Neural progenitor cell (in vitro differentiated cells): ENCODE measurements at regions not wholly inside any gene's neighbourhood (a gene's known extent, or its start where the extent isn't known, plus 50 kb on each side); places are given as distances from the start of the nearest gene placed in this dataset.

Experiments used
- DNase-seq: peaks from one replicate; pipeline ENCODE4 v3.0.0-alpha.2; 2016; ENCODE audit warnings: low spot score
- H2AFZ ChIP-seq: fragments of 200-600 bp; sonication (generic); replicated peaks from 2 replicates; pipeline ENCODE4 v1.6.1; 2016; ENCODE audit warnings: antibody characterized with exemption
- H3F3A ChIP-seq: fragments of 200-600 bp; sonication (generic); 2 replicates; pipeline ENCODE4 v1.6.1; 2016; ENCODE audit warnings: antibody characterized with exemption, low read depth
- H3K27ac ChIP-seq: fragments of 200-600 bp; sonication (generic); 2 replicates; pipeline ENCODE4 v1.5.1; 2016; ENCODE audit warnings: mild to moderate bottlenecking
- H3K27me3 ChIP-seq: fragments of 200-600 bp; sonication (generic); 2 replicates; pipeline ENCODE4 v1.6.1; 2016; ENCODE audit warnings: mild to moderate bottlenecking, moderate library complexity
- H3K36me3 ChIP-seq: fragments of 200-600 bp; sonication (generic); 2 replicates; pipeline ENCODE4 v1.5.1; 2016
- H3K4me1 ChIP-seq: fragments of 200-600 bp; sonication (generic); 2 replicates; pipeline ENCODE4 v1.6.1; 2016; ENCODE audit warnings: mixed run types
- H3K4me2 ChIP-seq: fragments of 200-600 bp; sonication (generic); 2 replicates; pipeline ENCODE4 v1.6.1; 2016
- H3K4me3 ChIP-seq: fragments of 200-600 bp; sonication (generic); 2 replicates; pipeline ENCODE4 v1.5.1; 2016
- H3K79me2 ChIP-seq: fragments of 200-600 bp; sonication (generic); 2 replicates; pipeline ENCODE4 v1.6.1; 2016; ENCODE audit warnings: low read depth
- H3K9ac ChIP-seq: fragments of 200-600 bp; sonication (generic); 2 replicates; pipeline ENCODE4 v1.6.1; 2016
- H3K9me3 ChIP-seq: fragments of 200-600 bp; sonication (generic); 2 replicates; pipeline ENCODE4 v1.5.1; 2016; ENCODE audit warnings: low read depth
- H4K20me1 ChIP-seq: fragments of 200-600 bp; sonication (generic); 2 replicates; pipeline ENCODE4 v1.6.1; 2016; ENCODE audit warnings: low read depth
- H3K27ac Mint-ChIP-seq: 3 replicates; pipeline ENCODE4 v1.8.0; 2021; ENCODE audit warnings: mixed read lengths
- H3K27me3 Mint-ChIP-seq: 2 replicates; pipeline ENCODE4 v1.8.0; 2022; ENCODE audit warnings: low read depth, mild to moderate bottlenecking, inconsistent platforms, moderate library complexity, mixed read lengths; ENCODE audit not compliant: insufficient read depth
- H3K36me3 Mint-ChIP-seq: 3 replicates; pipeline ENCODE4 v1.8.0; 2021; ENCODE audit warnings: mixed read lengths
- H3K4me1 Mint-ChIP-seq: 3 replicates; pipeline ENCODE4 v1.8.0; 2021; ENCODE audit warnings: mixed read lengths
- H3K4me3 Mint-ChIP-seq: 3 replicates; pipeline ENCODE4 v1.8.0; 2021; ENCODE audit warnings: mild to moderate bottlenecking, moderate library complexity, mixed read lengths
- H3K9me3 Mint-ChIP-seq: 3 replicates; pipeline ENCODE4 v1.8.0; 2020; ENCODE audit warnings: mixed read lengths
- EZH2 ChIP-seq: fragments of 200-600 bp; sonication (generic); IDR thresholded peaks from 2 replicates; pipeline ENCODE4 v1.6.1; 2017; ENCODE audit warnings: antibody characterized with exemption, mild to moderate bottlenecking, moderate library complexity
- EZH2phosphoT487 ChIP-seq: fragments of 200-600 bp; sonication (generic); IDR thresholded peaks from 2 replicates; pipeline ENCODE4 v1.6.1; 2017; ENCODE audit warnings: antibody characterized with exemption
- TF ChIP-seq, protein P1 (sequence below): fragments of 200-600 bp; sonication (generic); IDR thresholded peaks from 2 replicates; pipeline ENCODE4 v1.5.1; 2017; ENCODE audit warnings: antibody characterized with exemption, mild to moderate bottlenecking

DNA sequence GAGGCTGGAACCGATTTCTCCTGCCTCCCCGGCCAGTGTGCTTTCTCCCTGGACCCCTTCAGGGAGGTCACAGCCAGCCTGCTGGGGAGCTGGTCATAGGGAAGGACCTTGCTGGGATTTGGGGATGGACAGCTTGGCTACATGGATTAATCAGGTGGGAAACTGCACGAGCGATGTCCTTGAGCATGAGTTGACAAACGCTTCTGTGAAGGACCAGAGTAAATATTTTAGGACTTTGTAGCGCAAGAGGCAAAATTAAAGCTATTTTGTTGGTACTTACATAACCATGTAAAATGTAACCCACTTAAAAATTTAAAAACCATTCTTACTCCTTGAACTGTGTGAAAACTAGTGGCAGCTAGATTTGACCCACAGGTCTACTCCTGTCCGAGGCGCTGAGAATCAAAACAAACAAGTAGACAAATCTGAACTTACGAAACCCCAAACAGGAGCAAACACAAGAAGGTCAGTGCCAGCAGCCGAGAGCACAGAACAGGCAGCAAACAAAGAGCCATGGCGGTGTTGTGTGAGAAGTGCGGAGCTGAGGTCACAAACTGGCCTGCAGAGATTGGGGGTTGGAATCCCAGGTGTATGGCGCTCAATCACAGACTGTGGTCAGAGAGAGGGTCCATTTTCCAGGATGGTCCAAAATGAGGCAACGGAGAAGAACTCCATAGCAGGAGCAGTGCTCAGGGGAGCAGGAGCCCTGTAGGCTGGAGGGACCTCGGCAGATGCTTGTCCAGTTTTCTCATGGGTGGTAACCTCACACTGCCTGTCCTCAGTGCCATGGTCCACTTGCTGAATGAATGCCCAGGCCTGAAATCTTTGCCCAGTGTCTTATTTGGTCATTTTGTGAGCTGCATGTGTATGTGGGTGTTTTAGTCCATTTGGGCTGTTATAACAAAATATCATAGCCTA, 79.2 kb upstream of the CLMN start:
- Histone ChIP-seq H3K4me3 (no peak overlapping the region), H3K9ac (no peak overlapping the region), H3K36me3 (no peaks in the 10 kb centered on the region), H3F3A (no peaks in the 10 kb centered on the region), H3K4me1 (no peaks in the 10 kb centered on the region), H3K4me2 (no peak overlapping the region), H4K20me1 (no peaks in the 10 kb centered on the region), H3K27me3 (no peaks in the 10 kb centered on the region), H3K9me3 (no peaks in the 10 kb centered on the region), H3K27ac (no peak overlapping the region), H3K79me2 (no peaks in the 10 kb centered on the region), H2AFZ (no peak overlapping the region)
- no peaks in the 10 kb centered on the region for H3K36me3 Mint-ChIP-seq
- H3K4me1 Mint-ChIP-seq = no peaks in the 10 kb centered on the region
- no peak for DNase-seq
- H3K4me3 Mint-ChIP-seq = no peak overlapping the region
- no peak overlapping the region for H3K27ac Mint-ChIP-seq
- TF ChIP-seq EZH2phosphoT487 = no peak
- no peak for TF ChIP-seq EZH2
- TF ChIP-seq, protein P1, sequence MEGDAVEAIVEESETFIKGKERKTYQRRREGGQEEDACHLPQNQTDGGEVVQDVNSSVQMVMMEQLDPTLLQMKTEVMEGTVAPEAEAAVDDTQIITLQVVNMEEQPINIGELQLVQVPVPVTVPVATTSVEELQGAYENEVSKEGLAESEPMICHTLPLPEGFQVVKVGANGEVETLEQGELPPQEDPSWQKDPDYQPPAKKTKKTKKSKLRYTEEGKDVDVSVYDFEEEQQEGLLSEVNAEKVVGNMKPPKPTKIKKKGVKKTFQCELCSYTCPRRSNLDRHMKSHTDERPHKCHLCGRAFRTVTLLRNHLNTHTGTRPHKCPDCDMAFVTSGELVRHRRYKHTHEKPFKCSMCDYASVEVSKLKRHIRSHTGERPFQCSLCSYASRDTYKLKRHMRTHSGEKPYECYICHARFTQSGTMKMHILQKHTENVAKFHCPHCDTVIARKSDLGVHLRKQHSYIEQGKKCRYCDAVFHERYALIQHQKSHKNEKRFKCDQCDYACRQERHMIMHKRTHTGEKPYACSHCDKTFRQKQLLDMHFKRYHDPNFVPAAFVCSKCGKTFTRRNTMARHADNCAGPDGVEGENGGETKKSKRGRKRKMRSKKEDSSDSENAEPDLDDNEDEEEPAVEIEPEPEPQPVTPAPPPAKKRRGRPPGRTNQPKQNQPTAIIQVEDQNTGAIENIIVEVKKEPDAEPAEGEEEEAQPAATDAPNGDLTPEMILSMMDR = no peak
- H3K9me3 Mint-ChIP-seq = peaks cover 5% of the 10 kb centered on the region
- no peaks in the 10 kb centered on the region for H3K27me3 Mint-ChIP-seq

DNA sequence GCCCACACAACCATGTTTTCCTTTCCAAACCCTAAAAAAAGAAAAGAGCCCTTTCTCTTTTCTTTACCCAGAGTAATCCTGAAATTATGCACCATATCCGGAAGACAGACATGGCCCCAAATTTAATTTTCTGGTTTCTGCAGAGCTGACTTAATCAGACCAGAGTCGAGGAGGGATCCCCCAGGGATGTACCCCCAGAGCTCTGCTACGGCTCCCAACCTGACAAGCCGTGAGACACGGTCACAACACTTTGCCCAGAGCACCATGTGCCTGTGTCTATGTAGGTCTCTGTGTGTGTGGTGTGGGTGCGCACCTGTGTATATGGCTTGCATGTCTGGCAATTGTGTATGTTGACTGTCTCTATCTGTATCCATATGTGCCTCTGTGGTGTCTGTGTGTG, 77.6 kb upstream of the CLMN start:
- Mint-ChIP-seq H3K4me1 (no peaks in the 10 kb centered on the region), H3K36me3 (no peaks in the 10 kb centered on the region), H3K27me3 (no peaks in the 10 kb centered on the region), H3K27ac (no peak overlapping the region), H3K4me3 (no peak overlapping the region), H3K9me3 (peaks cover 5% of the 10 kb centered on the region)
- TF ChIP-seq, protein P1 = no peak
- no peak for TF ChIP-seq EZH2
- TF ChIP-seq EZH2phosphoT487 = no peak
- Histone ChIP-seq H3K36me3 (no peaks in the 10 kb centered on the region), H3K27me3 (no peaks in the 10 kb centered on the region), H3K27ac (no peak overlapping the region), H3K4me2 (no peak overlapping the region), H3K4me1 (no peaks in the 10 kb centered on the region), H3K9me3 (no peaks in the 10 kb centered on the region), H3K79me2 (no peaks in the 10 kb centered on the region), H3K9ac (no peak overlapping the region), H3K4me3 (no peak overlapping the region), H4K20me1 (no peaks in the 10 kb centered on the region), H3F3A (no peaks in the 10 kb centered on the region), H2AFZ (no peak overlapping the region)
- DNase-seq = no peak

DNA sequence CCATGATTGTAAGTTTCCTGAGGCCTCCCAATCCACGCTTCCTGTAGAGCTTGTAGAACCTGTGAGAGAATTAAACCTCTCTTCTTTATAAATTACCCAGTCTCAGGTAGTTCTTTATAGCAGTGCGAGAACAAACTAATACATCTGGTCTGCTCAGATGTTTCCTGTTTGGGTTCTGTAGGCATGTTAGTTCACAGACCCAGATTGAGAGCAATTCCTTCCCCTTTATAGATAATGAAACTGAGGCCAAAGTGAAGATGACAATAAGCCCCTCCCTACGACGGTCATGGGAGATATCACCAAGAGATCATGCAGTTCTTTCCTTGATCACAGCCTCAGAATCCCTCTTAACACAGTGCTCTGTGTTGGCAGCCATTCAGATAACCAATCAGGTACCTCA, 76.5 kb upstream of the CLMN start:
- H3K27ac ChIP-seq = no peak overlapping the region
- no peaks in the 10 kb centered on the region for H3K36me3 ChIP-seq
- Mint-ChIP-seq H3K27ac (no peak overlapping the region), H3K4me1 (no peaks in the 10 kb centered on the region), H3K9me3 (peaks cover 5% of the 10 kb centered on the region), H3K27me3 (no peaks in the 10 kb centered on the region), H3K4me3 (no peak overlapping the region), H3K36me3 (no peaks in the 10 kb centered on the region)
- H3F3A ChIP-seq = no peaks in the 10 kb centered on the region
- no peak overlapping the region for H3K9ac ChIP-seq
- H3K4me2 ChIP-seq = no peak overlapping the region
- H4K20me1 ChIP-seq = no peaks in the 10 kb centered on the region
- no peaks in the 10 kb centered on the region for H3K27me3 ChIP-seq
- TF ChIP-seq, protein P1 = no peak
- TF ChIP-seq EZH2phosphoT487 (no peak), EZH2 (no peak)
- no peak overlapping the region for H3K4me3 ChIP-seq
- no peak overlapping the region for H2AFZ ChIP-seq
- no peaks in the 10 kb centered on the region for H3K4me1 ChIP-seq
- H3K9me3 ChIP-seq = no peaks in the 10 kb centered on the region
- DNase-seq = no peak
- no peaks in the 10 kb centered on the region for H3K79me2 ChIP-seq
